Cortex of kidney (tissue), 1 donor: ENCODE measurements at regions not wholly inside any gene's neighbourhood (a gene's known extent, or its start where the extent isn't known, plus 50 kb on each side); places are given as distances from the start of the nearest gene placed in this dataset.
"Not testable (repeated sequence)": the region's sequence is repeated elsewhere in the genome, so short reads cannot be mapped to it uniquely, and the experiment has no call there.

ENCODE experiments used
- DNase-seq: peaks from one replicate; lab custom pipeline; 2025; lab: John Stamatoyannopoulos, UW

DNA sequence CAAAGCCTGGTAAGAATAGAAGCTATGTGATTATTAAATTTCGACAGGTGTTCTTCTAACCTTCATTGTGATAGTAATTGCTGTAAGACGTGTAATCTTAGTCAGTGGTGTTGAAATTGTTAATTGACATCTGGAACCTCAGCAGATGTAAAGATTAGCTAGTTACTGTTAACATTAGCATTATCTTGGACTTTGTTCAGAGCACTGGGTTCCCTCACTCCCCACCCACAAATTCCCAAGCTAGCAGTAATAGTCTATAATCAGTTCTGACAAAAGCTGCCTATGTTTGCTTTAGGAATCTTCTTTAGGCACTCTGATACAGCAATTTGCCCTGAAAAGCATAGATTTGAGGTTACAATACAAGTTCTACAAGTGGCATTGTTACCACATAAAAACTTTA, 233.7 kb downstream of the EN1 start:
- DNase-seq: no peak

DNA sequence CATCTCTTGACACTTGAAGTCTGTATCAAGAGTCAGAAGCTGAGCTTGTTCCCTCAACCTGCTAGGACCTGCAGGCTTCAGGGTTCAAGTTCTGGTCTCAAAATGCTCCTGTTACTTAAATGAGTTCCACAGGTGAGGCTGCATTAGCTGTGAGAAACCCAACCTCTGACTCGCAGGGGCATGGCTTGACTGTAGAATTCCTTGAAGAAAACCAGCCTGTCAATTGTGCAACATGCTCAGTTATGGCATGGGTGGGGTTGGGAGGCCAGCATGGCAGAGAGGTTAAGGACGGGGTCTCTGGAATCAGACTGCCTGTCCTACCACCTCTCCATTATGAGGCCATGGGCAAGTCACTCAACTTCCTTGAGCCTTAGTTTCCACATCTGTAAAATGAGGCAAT, 235.8 kb downstream of the EN1 start:
- no peak for DNase-seq

DNA sequence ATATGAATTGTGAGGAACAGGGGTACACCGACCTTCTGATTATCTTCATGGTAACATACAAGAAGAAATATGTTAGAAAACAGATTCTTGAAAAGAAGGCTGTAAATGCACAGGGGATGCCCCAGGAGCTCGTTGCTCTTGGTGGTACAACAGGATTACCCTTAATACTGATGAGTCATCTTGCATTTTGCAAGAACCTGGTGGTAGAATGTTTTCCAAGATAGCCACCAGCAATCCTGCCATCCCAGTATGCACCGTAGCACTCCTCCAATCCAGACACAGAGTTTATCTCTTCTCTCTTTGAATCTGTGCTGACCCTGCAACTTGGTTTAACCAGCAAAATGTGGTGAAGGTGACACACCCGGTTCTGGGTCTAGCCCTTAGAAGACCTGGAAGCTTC, 238.3 kb downstream of the EN1 start:
- DNase-seq: no peak

DNA sequence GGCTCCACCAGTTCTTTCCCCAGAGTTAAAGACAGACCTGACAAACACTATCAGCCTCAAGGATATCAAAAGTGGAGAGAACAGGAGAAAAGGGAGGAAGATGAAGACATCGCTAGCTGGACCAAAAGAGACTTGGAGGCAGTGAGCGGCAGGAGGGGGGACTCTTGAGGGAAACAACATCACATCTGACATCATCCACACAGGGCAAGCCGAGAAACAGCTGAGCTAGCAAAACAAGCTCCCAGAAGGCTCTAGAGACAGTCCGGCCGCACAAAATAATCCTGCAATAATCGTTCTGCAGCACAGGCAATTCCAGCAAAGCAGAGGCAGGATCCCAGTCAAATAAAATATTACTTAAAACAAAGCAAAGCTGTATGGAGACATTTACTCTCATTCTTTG, 239.8 kb downstream of the EN1 start:
- no peak for DNase-seq

DNA sequence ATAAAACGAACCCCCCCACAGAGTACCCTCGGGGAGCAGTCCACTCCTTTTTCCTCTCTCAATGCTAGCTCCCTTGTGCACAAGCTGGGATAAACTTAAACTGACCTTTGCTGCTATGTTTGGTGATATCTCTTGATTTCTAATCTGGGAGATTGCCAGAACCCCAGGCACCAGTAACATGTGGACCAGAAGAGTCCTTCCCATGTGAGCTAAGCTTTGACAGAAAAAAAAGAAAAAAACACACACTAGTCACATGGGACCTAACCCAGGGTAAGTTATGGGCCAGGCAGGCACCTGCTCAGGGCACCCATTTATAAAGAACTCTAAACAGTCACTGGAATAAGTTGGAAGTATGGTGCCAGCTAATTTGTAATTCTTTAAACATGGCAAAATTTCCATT, 242.6 kb downstream of the EN1 start:
- no peak for DNase-seq

DNA sequence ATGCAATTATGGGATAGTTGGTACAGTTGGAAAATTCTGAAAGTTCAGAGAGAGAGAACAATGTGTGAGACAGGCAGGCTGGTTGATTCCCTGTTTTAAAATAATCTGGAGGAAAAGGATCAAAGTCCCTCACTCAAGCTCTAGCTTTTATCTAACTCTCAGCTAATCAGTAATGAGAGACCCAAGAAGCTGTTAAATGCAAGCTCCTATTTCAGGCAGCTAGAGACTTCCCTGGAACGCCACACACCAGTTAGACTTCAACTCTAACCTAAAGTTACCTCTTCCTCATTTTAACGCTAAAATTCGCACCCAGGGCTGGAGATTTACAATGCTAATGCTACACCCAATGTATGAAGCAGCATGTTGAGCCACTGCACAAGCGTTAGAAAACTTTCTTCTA, 243.1 kb downstream of the EN1 start:
- DNase-seq: no peak

DNA sequence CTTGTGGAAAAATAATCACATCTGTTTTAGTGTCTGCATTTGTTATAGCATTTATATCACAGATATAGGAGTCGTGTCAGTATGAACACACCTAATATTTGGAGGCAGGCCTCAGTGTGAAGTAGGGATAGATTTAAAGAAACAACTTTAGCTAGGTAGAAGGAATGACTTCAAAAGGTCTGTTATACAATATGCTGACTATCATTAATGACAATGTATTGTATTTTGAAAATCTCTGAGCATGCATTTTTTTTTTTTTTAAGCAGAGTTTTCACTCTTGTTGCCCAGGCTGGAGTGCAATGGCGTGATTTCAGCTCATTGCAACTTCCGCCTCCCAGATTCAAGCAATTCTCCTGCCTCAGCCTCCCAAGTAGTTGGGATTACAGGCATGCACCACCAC, 248.3 kb downstream of the EN1 start:
- no peak for DNase-seq

DNA sequence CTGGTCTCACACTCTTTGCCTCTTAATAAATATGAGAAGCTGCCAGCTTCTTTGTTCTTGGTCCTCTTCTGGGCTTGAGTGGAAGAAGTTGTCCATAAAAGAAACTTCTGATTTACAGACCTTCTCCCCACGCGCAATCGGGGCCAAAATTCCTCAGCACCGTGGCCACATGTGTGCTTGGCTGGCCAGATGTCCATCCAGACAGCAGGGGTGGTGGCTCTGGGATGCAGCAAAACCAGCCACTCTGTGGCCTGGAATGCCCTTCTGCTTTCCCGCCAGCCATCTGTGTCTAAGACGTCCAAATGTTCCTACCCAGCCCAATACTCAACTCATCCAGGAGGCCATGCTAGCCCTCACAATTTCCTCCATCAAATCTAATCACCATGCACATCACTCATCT, 250.8 kb downstream of the EN1 start:
- no peak for DNase-seq

DNA sequence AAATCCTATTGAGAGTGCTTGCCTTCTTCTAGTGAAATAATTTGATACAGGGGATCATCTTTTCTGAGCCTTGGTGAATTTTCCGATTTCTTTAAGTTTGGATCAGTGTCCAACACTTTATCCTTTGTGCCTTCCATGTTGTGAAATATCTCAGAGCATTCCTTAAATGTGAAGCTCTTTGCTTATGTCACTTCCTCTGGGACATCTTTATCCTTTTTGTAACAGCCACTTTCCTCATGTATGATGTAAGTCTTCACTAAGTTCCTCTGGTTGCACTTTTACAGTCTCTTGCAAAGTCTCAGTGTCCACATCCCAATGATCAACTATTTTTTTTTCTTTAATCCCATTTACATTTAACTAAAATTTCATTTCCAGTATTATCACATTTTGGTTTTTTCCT, 254.2 kb downstream of the EN1 start:
- no peak for DNase-seq

DNA sequence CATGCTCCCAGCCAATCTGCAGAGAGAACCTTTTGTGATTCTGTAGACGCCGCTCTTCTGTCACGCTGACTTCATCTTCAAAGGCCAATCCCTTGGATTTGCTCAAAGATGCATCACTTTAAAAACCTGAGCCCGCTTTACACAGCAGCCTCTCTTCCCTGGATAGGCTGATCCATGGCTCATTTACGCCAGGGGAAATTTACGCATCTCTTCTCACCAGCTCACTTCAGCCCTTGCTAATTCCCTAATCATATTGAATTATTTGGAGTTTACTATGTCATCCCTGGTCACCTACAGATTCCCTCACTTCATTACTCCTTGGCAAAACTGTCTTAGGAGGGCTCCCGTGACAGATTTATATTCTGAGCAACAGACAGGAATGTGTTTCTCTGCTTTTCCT, 256.2 kb downstream of the EN1 start:
- no peak for DNase-seq

DNA sequence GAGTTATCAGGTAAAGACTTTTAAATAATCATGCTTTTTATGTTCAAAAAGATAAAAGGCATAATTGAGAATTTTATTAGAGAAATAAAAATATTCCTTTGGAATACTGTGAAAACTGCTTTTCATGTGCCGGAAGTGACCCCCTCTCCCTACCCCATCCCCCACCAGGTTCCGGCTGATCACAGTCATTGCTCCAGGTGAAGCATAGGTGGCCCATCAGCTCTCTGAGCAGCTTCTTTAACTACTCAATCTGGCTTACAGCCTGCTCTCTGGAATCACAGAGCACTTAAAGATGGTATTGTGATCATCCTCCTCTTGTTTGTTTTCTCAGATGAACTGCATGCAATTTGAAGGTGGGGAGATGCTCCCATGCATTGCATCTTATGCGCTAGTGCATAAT, 257.7 kb downstream of the EN1 start:
- no peak for DNase-seq

DNA sequence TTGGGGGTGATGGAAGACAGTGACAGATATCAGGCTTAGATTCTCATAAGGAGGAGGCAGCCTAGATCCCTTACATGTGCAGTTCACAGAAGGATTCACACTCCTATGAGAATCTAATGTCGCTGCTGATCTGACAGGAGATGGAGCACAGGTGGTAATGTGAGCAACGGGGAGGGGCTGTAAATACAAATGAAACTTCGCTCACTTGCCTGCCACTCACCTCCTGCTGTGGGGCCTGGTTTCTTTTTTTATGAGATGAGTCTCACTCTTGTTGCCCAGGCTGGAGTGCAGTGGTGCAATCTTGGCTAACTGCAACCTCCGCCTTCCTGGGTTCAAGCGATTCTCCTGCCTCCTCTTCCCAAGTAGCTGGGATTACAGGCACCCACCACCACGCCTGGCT, 258.6 kb downstream of the EN1 start:
- DNase-seq: no peak

DNA sequence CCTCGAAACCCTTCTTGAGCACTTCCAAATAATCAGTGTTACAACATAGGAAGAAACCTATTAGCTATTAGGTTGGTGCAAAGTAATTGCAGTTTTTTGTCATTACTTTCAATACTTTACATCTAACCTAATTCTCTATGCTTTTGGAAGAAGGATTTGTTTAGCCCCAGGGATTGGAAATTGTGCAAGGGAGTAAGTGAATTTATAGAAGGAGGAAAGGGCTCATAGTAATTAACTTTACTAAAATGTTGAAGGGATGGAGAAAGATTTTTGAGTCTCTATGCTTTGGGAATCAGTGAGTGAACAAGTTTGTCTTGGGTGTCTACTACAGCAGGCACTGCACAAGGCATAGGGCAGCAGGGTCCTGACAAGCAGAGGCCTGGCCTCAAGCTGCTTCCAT, 261.1 kb downstream of the EN1 start:
- no peak for DNase-seq

DNA sequence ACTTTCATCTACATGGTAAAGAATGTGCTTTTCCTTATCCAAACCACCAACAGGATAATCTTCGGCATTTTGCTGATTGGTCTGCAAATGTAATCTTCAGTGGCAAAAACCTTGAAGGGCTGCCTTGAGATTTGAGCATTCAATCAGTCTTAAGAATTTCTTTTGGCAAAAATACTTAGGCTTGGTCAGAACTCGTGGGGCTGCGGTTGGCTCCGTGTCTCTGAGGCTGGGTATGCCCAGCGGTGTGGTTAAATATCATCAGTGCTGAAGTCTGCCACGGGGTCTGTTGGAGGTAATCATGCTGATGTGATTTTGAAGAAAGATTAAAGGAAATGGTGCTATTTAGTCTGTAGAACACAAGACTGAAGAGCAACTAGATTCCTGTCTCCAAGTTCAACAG, 262.6 kb downstream of the EN1 start:
- no peak for DNase-seq

DNA sequence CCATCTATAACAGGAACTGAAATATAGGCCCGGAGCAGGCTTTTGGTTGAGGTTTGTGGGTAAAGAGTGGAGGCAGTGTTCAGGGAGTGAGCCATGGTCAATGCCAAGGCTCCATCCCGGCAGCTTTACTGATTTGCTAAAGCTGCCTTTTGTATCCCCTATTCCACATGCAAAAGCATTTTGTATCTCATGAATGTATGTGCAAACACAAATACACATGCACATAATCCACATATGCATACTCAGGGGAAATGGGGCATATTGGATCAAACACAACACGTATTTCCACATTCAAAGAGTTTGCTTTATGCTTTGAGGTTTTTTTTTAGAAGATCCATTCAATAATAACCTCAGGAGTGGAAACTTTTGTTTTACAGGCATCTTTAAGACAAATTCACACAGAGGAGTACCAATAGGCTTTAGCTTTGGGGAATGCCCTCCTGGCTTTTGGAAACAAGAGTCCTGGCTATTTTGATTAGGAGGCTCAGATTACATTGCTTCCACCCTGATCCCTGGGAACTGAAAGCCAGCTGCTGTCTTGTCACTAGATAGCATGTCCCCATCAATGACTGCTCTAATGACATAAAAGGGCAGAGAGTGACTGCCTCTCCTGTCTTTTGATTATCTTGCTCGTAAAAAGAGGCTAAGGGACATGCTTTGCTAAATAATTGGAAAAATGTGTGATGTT, 263.2 kb downstream of the EN1 start:
- DNase-seq: no peak

DNA sequence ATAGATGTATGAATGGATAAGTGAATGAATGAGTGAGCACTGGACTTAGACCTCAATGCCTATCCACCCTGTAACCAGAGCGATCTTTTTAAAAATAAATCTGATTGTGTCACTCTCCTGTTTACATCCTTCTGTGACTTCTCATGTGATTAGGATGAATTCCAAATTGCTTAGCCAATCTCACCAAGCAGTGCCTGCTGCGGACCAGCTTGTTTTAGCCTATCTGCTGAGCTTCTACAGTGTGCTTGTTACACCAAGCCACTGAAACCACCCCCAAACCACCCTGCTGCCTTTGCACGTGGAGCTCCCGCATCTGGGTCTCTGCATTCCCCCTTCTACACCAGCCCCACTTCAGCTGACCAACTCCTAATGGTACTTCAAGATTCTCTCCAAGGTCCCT, 265.4 kb downstream of the EN1 start:
- no peak for DNase-seq

DNA sequence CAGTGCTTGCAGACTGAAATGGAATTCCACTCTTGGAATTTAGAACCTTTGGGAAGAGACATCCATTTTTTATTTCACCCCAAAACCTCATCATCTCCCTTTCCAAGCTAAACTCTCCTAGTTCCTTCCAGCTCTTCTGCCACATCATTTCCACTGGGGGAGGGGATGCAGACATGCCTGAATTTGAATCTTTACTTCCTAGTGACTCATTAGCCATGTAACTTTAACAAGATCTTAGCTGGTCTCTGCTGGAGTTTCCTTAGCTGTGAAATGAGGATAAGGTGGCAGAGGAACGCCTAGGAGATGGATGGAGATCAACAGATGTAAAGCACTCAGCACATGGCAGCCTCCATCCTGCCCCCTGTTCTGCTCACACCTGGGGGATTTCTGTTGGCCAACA, 266.8 kb downstream of the EN1 start:
- no peak for DNase-seq

DNA sequence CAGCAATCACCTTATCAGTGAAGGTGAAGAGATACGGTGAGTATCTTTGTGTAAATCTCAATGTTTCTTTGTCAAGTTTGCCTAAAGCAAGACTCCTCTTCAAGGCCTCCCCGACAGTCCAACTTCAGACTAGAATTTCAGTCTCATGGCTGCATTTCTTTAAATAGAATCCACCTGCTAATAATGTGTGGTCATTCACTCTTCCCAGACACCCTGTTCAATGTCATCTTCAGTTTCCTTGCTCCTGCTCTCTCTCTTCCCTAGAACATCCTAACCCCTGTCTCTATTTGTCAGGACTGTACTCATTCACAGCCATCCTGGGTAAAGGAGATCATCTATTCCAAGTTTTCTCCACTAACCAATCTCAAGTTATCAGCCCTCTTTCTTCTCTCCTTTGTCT, 267.3 kb downstream of the EN1 start:
- DNase-seq: no peak

DNA sequence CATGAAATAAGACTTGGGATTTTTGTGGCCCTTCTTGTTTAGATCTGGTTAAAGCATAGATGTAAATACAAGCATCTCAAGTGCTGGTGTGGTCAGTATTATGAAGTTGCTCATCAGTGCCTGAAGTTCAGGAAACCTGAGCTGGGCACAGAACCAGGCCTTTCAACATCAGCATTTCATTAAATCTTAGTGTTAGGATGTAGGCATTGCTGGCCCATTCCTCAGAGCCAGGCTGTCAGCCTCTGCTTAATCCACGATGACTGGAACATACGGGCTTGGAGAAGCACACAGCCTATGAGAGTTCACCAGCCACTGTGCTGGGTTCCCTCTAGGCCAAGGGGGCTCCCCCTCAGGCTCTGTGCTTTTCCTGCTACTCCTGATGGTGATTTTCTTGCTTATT, 270.2 kb downstream of the EN1 start:
- no peak for DNase-seq

DNA sequence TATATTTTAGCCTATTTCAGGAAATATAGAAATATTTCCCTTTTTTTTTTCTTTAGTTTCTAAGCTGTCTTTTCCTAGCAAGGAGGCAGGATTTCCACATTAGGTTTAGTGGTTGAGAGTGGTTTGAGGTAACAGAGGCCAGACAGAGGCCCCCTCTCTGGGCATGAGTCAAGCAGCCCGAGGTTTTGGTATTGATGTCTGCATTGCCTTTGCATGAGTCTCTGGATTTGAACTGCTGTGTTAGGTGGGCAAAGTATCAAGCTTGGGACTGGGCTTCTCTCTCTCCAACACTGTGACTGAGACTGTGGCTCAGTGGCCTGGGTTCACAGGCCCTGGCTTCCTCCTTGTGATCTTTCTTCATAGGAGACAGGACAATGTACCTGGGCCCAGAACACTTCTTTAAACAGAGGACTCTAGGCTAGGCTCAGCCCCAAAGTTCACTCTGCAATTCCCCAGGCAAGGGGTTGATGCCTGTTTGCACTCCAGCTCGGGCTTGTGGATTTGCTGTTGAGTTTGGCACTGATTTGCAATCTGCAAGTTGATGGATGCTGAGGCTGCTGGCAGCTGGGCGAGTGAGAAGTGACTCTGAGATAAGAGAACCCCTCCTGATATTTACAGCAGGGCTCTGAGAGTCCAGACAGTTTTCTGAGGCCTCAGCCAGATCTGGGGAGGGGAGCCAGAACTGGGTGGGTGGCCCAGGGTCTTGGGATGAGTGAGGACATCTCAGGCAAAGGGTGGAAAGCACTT, 271.2 kb downstream of the EN1 start:
- DNase-seq: no peak

DNA sequence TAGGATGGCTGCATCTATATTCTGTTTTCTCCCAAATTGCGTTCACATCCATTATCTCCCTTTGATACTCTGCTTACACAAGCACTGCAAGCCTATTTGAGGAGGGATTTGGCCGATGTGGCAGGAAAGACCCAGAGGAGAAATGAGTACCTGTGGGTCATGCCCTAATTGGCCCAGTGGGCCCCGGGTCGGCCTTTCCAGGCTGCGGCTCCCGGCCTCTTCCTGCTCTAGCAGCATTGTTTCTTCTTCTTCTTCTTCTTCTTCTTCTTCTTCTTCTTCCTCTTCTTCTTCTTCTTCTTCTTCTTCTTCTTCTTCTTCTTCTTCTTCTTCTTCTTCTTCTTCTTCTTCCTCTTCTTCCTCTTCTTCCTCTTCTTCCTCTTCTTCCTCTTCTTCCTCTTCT, 275.1 kb downstream of the EN1 start:
- not testable (repeated sequence) for DNase-seq

DNA sequence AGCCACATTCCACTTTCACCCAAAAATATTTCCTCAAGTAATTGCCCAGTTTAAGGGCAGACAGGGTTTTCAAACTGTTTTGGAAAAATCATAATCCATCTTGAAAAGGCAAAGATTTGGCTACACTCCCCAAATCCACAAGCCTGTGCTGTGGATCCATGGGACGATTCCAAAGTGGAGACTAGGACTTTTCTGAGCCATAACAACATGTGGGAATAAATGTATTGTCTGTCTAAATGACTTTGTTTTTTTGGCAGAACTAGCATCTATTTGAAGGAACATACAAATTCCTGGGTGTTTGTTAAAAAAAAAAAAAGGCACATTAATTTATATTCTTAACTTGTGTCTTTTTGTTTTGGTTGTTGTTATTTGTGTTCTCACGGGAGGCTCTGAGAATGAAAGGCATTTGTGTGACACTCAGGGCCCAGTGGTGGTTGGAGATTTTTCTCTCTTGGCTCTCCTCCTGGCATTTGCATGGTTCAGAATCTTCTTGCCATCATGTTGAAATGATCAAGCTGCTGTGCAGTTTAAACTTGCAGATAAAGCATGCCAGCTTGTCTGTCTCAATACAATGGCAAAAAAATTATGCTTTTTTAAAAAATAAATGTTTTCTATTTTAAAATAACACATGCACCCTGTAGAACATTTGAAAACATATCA, 277.4 kb downstream of the EN1 start:
- no peak for DNase-seq

DNA sequence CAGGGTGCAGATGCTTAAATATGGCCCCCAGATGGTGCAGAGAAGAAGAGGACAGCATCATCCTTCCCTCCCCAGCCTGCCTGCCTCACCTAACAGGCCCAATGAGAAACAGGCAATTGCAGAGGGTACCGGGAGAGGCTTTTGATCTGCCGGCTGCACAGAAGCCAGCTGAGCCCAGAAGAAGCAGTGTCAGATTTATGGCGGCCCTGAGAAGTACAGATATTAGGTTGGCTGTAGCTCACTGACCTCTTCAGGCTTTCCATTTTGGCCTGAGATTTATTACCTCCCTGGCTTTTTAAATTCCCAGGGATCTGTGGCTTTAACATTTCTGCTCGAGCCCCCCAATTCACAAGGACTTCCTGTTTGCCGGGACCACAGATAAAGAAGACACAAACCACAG, 278.7 kb downstream of the EN1 start:
- no peak for DNase-seq
